ENCODE measurements at regions not wholly inside any gene's neighbourhood (a gene's known extent, or its start where the extent isn't known, plus 50 kb on each side); places are given as distances from the start of the nearest gene placed in this dataset.

GRCh38 chr17:14585099-14585498, 284.2 kb downstream of the HS3ST3B1 start:
- TF ChIP-seq TAF1 (IDR thresholded peaks at IDR 0.05; ENCODE audit: low read depth) (no peak), USF1 (IDR thresholded peaks at IDR 0.05) (no peak), REST (IDR thresholded peaks at IDR 0.05; ENCODE audit: low read depth) (no peak), MAX (IDR thresholded peaks at IDR 0.05) (no peak), ZBTB7A (IDR thresholded peaks at IDR 0.05; ENCODE audit: low read depth) (no peak), CREB1 (IDR thresholded peaks at IDR 0.05; ENCODE audit: low read depth) (no peak), TEAD4 (IDR thresholded peaks at IDR 0.05) (no peak), RAD21 (IDR thresholded peaks at IDR 0.05; ENCODE audit: low read depth) (no peak), NFIC (IDR thresholded peaks at IDR 0.05) (no peak), CEBPB (IDR thresholded peaks at IDR 0.05) (no peak), TCF12 (IDR thresholded peaks at IDR 0.05; ENCODE audit: low read depth) (no peak), EP300 (IDR thresholded peaks at IDR 0.05; ENCODE audit: borderline replicate concordance) (no peak), FOXM1 (IDR thresholded peaks at IDR 0.05; ENCODE audit: borderline replicate concordance, low read depth) (no peak), EGR1 (IDR thresholded peaks at IDR 0.05) (no peak), YY1 (IDR thresholded peaks at IDR 0.05; ENCODE audit: low read depth) (no peak)

GRCh38 chr17:14582996-14583395, 282.1 kb downstream of the HS3ST3B1 start:
- TF ChIP-seq ZBTB7A (IDR thresholded peaks at IDR 0.05; ENCODE audit: low read depth) (no peak), EGR1 (IDR thresholded peaks at IDR 0.05) (no peak), USF1 (IDR thresholded peaks at IDR 0.05) (no peak), CEBPB (IDR thresholded peaks at IDR 0.05) (no peak), RAD21 (IDR thresholded peaks at IDR 0.05; ENCODE audit: low read depth) (no peak), NFIC (IDR thresholded peaks at IDR 0.05) (no peak), YY1 (IDR thresholded peaks at IDR 0.05; ENCODE audit: low read depth) (no peak), REST (IDR thresholded peaks at IDR 0.05; ENCODE audit: low read depth) (no peak), CREB1 (IDR thresholded peaks at IDR 0.05; ENCODE audit: low read depth) (no peak), TCF12 (IDR thresholded peaks at IDR 0.05; ENCODE audit: low read depth) (no peak), FOXM1 (IDR thresholded peaks at IDR 0.05; ENCODE audit: borderline replicate concordance, low read depth) (no peak), TAF1 (IDR thresholded peaks at IDR 0.05; ENCODE audit: low read depth) (no peak), EP300 (IDR thresholded peaks at IDR 0.05; ENCODE audit: borderline replicate concordance) (no peak), TEAD4 (IDR thresholded peaks at IDR 0.05) (no peak)

GRCh38 chr17:14581186-14581830, 280.4 kb downstream of the HS3ST3B1 start:
- TF ChIP-seq CREB1 (IDR thresholded peaks at IDR 0.05; ENCODE audit: low read depth) (no peak), EGR1 (IDR thresholded peaks at IDR 0.05) (no peak), EP300 (IDR thresholded peaks at IDR 0.05; ENCODE audit: borderline replicate concordance) (no peak), FOXM1 (IDR thresholded peaks at IDR 0.05; ENCODE audit: borderline replicate concordance, low read depth) (no peak), RAD21 (IDR thresholded peaks at IDR 0.05; ENCODE audit: low read depth) (no peak), TAF1 (IDR thresholded peaks at IDR 0.05; ENCODE audit: low read depth) (no peak), CEBPB (IDR thresholded peaks at IDR 0.05) (no peak), USF1 (IDR thresholded peaks at IDR 0.05) (no peak), TCF12 (IDR thresholded peaks at IDR 0.05; ENCODE audit: low read depth) (no peak), NFIC (IDR thresholded peaks at IDR 0.05) (no peak), ZBTB7A (IDR thresholded peaks at IDR 0.05; ENCODE audit: low read depth) (no peak), REST (IDR thresholded peaks at IDR 0.05; ENCODE audit: low read depth) (no peak), YY1 (IDR thresholded peaks at IDR 0.05; ENCODE audit: low read depth) (no peak), MAX (IDR thresholded peaks at IDR 0.05) (no peak)

Data from Ishikawa (cell line).